CD4-positive, CD25-positive, alpha-beta regulatory T cell (primary cell): ENCODE measurements at regions not wholly inside any gene's neighbourhood (a gene's known extent, or its start where the extent isn't known, plus 50 kb on each side); places are given as distances from the start of the nearest gene placed in this dataset.

Source experiments
- ATAC-seq, 2 donors: fragments of 150-1000 bp; cut with Tn5 transposase; one replicate each; pipeline ENCODE4 v1.10.0; 2021; ENCODE audit warnings: low read depth in 2 of 2, moderate number of reproducible peaks in 2 of 2, moderate library complexity in 1 of 2
- DNase-seq, 3 donors: peaks; one replicate each; pipeline versions ENCODE4 v3.0.0 to v3.0.0-alpha.2; 2012 to 2022; ENCODE audit warnings: mixed read lengths in 1 of 3
- H3K27ac ChIP-seq: one replicate; pipeline ENCODE4 v1.7.0; 2013; ENCODE audit warnings: mild to moderate bottlenecking, low read length; ENCODE audit not compliant: insufficient read depth, poor library complexity, severe bottlenecking
- H3K27me3 ChIP-seq: one replicate; pipeline ENCODE4 v1.7.0; 2013; ENCODE audit warnings: low read length; ENCODE audit not compliant: control insufficient read depth, insufficient read depth
- H3K36me3 ChIP-seq: one replicate; pipeline ENCODE4 v1.7.0; 2013; ENCODE audit warnings: mild to moderate bottlenecking, low read length, moderate library complexity; ENCODE audit not compliant: control insufficient read depth, insufficient read depth
- H3K4me1 ChIP-seq: 2 replicates; pipeline ENCODE4 v1.7.0; 2013; ENCODE audit warnings: mild to moderate bottlenecking, low read length; ENCODE audit not compliant: insufficient read depth, control insufficient read depth, poor library complexity, severe bottlenecking
- H3K4me3 ChIP-seq: one replicate; pipeline ENCODE4 v1.7.0; 2013; ENCODE audit warnings: low read depth, mild to moderate bottlenecking, low read length, moderate library complexity
- H3K9me3 ChIP-seq, 2 experiments: 1 replicate in 1 of 2; 2 replicates in 1 of 2; pipeline ENCODE4 v1.7.0; 2013; ENCODE audit warnings: low read length in 2 of 2, mild to moderate bottlenecking in 1 of 2, moderate library complexity in 1 of 2; ENCODE audit not compliant: control insufficient read depth in 2 of 2
- H3K27ac Mint-ChIP-seq, 3 donors: one replicate each; pipeline ENCODE4 v1.8.0; 2020 to 2022; ENCODE audit warnings: mild to moderate bottlenecking in 3 of 3, mixed read lengths in 3 of 3, moderate library complexity in 2 of 3
- H3K27me3 Mint-ChIP-seq: one replicate; pipeline ENCODE4 v1.8.0; 2022; ENCODE audit warnings: mild to moderate bottlenecking, mixed read lengths
- H3K36me3 Mint-ChIP-seq: one replicate; pipeline ENCODE4 v1.8.0; 2020; ENCODE audit warnings: mixed read lengths
- H3K4me1 Mint-ChIP-seq, 4 donors: one replicate each; pipeline ENCODE4 v1.8.0; 2020 to 2022; ENCODE audit warnings: mixed read lengths in 4 of 4, mild to moderate bottlenecking in 1 of 4
- H3K4me3 Mint-ChIP-seq, 4 donors: one replicate each; pipeline ENCODE4 v1.8.0; 2020 to 2022; ENCODE audit warnings: mild to moderate bottlenecking in 4 of 4, mixed read lengths in 4 of 4, moderate library complexity in 3 of 4
- H3K9me3 Mint-ChIP-seq, 7 donors: one replicate each; pipeline ENCODE4 v1.8.0; 2020 to 2022; ENCODE audit warnings: mixed read lengths in 7 of 7, mild to moderate bottlenecking in 3 of 7, moderate library complexity in 2 of 7

GRCh38 chr12:46895726-46896125, 69.9 kb upstream of the SLC38A4 start:
- Histone ChIP-seq H3K4me3 (no peak overlapping the region), H3K27ac (no peak overlapping the region), H3K9me3 (no peaks in the 10 kb centered on the region), H3K36me3 (no peaks in the 10 kb centered on the region), H3K4me1 (no peaks in the 10 kb centered on the region), H3K27me3 (peaks cover 2% of the 10 kb centered on the region)
- no peak for ATAC-seq
- Mint-ChIP-seq H3K27ac (no peak overlapping the region), H3K9me3 (peaks cover 0 to 2% (median 0%) of the 10 kb centered on the region in 7 donors), H3K27me3 (peaks cover 17% of the 10 kb centered on the region), H3K4me3 (no peak overlapping the region), H3K4me1 (no peaks in the 10 kb centered on the region), H3K36me3 (no peaks in the 10 kb centered on the region)
- no peak for DNase-seq

GRCh38 chr12:46896680-46897079, 70.9 kb upstream of the SLC38A4 start:
- H3K4me3 Mint-ChIP-seq: no peak overlapping the region
- peaks cover 0 to 2% (median 0%) of the 10 kb centered on the region in 7 donors for H3K9me3 Mint-ChIP-seq
- H3K27ac Mint-ChIP-seq: no peak overlapping the region
- peaks cover 19% of the 10 kb centered on the region for H3K27me3 Mint-ChIP-seq
- H3K36me3 Mint-ChIP-seq: no peaks in the 10 kb centered on the region
- H3K27ac ChIP-seq: no peak overlapping the region
- H3K4me1 Mint-ChIP-seq: no peaks in the 10 kb centered on the region
- no peaks in the 10 kb centered on the region for H3K36me3 ChIP-seq
- ATAC-seq (no peak), DNase-seq (no peak)
- H3K9me3 ChIP-seq: no peaks in the 10 kb centered on the region
- H3K27me3 ChIP-seq: peaks cover 2% of the 10 kb centered on the region
- no peak overlapping the region for H3K4me3 ChIP-seq
- no peaks in the 10 kb centered on the region for H3K4me1 ChIP-seq

- Mint-ChIP-seq H3K27ac (no peak overlapping the region), H3K4me3 (no peak overlapping the region), H3K27me3 (peaks cover 20% of the 10 kb centered on the region), H3K36me3 (no peaks in the 10 kb centered on the region), H3K9me3 (peaks cover 0 to 2% (median 0%) of the 10 kb centered on the region in 7 donors), H3K4me1 (no peaks in the 10 kb centered on the region)
- Histone ChIP-seq H3K27ac (no peak overlapping the region), H3K36me3 (no peaks in the 10 kb centered on the region), H3K27me3 (peaks cover 2% of the 10 kb centered on the region), H3K4me1 (no peaks in the 10 kb centered on the region), H3K9me3 (no peaks in the 10 kb centered on the region), H3K4me3 (no peak overlapping the region)
- DNase-seq (no peak), ATAC-seq (no peak)
Measured at GRCh38 chr12:46898152-46898931, 72.5 kb upstream of the SLC38A4 start.

- Histone ChIP-seq H3K9me3 (no peaks in the 10 kb centered on the region), H3K4me1 (no peaks in the 10 kb centered on the region), H3K36me3 (no peaks in the 10 kb centered on the region), H3K27ac (no peak overlapping the region), H3K27me3 (peaks cover under 1% of the 10 kb centered on the region), H3K4me3 (no peak overlapping the region)
- H3K36me3 Mint-ChIP-seq: no peaks in the 10 kb centered on the region
- no peak overlapping the region for H3K4me3 Mint-ChIP-seq
- DNase-seq (no peak), ATAC-seq (no peak)
- no peaks in the 10 kb centered on the region for H3K4me1 Mint-ChIP-seq
- no peak overlapping the region for H3K27ac Mint-ChIP-seq
- H3K27me3 Mint-ChIP-seq: peaks cover 20% of the 10 kb centered on the region
- peaks cover 0 to 2% (median 0%) of the 10 kb centered on the region in 7 donors for H3K9me3 Mint-ChIP-seq
Measured at GRCh38 chr12:46898989-46899388, 73.2 kb upstream of the SLC38A4 start.

- DNase-seq (no peak), ATAC-seq (no peak)
- H3K27ac Mint-ChIP-seq: no peak overlapping the region
- H3K9me3 Mint-ChIP-seq: peaks cover 0 to 2% (median 0%) of the 10 kb centered on the region in 7 donors
- no peak overlapping the region for H3K27ac ChIP-seq
- H3K27me3 ChIP-seq: peaks cover 1% of the 10 kb centered on the region
- no peaks in the 10 kb centered on the region for H3K36me3 Mint-ChIP-seq
- H3K36me3 ChIP-seq: no peaks in the 10 kb centered on the region
- no peaks in the 10 kb centered on the region for H3K4me1 Mint-ChIP-seq
- no peaks in the 10 kb centered on the region for H3K4me1 ChIP-seq
- H3K9me3 ChIP-seq: no peaks in the 10 kb centered on the region
- peaks cover 25% of the 10 kb centered on the region for H3K27me3 Mint-ChIP-seq
- no peak overlapping the region for H3K4me3 ChIP-seq
- no peak overlapping the region for H3K4me3 Mint-ChIP-seq
Measured at GRCh38 chr12:46900734-46901463, 75.1 kb upstream of the SLC38A4 start.

- H3K4me1 ChIP-seq: no peaks in the 10 kb centered on the region
- H3K27me3 ChIP-seq: peaks cover 1% of the 10 kb centered on the region
- no peaks in the 10 kb centered on the region for H3K9me3 ChIP-seq
- H3K36me3 Mint-ChIP-seq: no peaks in the 10 kb centered on the region
- H3K27ac ChIP-seq: no peak overlapping the region
- no peaks in the 10 kb centered on the region for H3K4me1 Mint-ChIP-seq
- H3K27me3 Mint-ChIP-seq: peaks cover 25% of the 10 kb centered on the region
- no peak overlapping the region for H3K4me3 ChIP-seq
- H3K27ac Mint-ChIP-seq: no peak overlapping the region
- H3K4me3 Mint-ChIP-seq: no peak overlapping the region
- no peak for ATAC-seq
- DNase-seq: no peak
- no peaks in the 10 kb centered on the region for H3K36me3 ChIP-seq
- peaks cover 0 to 2% (median 0%) of the 10 kb centered on the region in 7 donors for H3K9me3 Mint-ChIP-seq
Measured at GRCh38 chr12:46901464-46902205, 75.8 kb upstream of the SLC38A4 start.

- no peaks in the 10 kb centered on the region for H3K9me3 Mint-ChIP-seq
- Histone ChIP-seq H3K27me3 (peaks cover 5% of the 10 kb centered on the region), H3K27ac (no peak overlapping the region), H3K4me3 (no peak overlapping the region), H3K36me3 (no peaks in the 10 kb centered on the region), H3K4me1 (no peaks in the 10 kb centered on the region), H3K9me3 (no peaks in the 10 kb centered on the region)
- ATAC-seq: no peak
- H3K27me3 Mint-ChIP-seq: peaks cover 24% of the 10 kb centered on the region
- H3K4me1 Mint-ChIP-seq: no peaks in the 10 kb centered on the region
- no peaks in the 10 kb centered on the region for H3K36me3 Mint-ChIP-seq
- H3K4me3 Mint-ChIP-seq: no peak overlapping the region
- no peak overlapping the region for H3K27ac Mint-ChIP-seq
- DNase-seq: no peak
Measured at GRCh38 chr12:46903058-46903457, 77.3 kb upstream of the SLC38A4 start.
